GM12872 (cell line): ENCODE measurements at regions not wholly inside any gene's neighbourhood (a gene's known extent, or its start where the extent isn't known, plus 50 kb on each side); places are given as distances from the start of the nearest gene placed in this dataset.

Experiments used
- TF ChIP-seq, protein P1 (sequence below): IDR thresholded peaks from 3 replicates; pipeline ENCODE4 v1.5.1; 2011; ENCODE audit warnings: low read depth, mild to moderate bottlenecking, low read length, moderate library complexity; ENCODE audit not compliant: insufficient read depth

DNA sequence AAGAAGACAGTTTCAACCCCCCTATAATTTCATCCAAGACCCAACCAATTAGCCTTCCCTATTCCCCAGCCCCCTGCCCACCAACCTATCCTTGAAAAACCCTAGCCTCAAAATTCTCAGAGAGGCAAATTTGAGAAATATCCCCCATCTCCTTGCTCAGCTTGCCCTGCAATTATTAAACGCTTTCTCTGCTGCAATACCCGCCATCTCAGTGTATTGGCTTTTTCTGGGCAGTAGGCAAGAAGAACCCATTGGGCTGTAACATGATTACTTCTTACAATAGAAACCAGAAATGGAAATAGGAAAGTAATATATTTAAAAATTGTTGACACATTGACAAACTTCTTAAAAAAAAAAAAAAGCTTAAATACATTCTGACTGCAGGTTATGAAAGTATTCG is 140.6 kb upstream of the CCDC150 start:
- TF ChIP-seq, protein P1, sequence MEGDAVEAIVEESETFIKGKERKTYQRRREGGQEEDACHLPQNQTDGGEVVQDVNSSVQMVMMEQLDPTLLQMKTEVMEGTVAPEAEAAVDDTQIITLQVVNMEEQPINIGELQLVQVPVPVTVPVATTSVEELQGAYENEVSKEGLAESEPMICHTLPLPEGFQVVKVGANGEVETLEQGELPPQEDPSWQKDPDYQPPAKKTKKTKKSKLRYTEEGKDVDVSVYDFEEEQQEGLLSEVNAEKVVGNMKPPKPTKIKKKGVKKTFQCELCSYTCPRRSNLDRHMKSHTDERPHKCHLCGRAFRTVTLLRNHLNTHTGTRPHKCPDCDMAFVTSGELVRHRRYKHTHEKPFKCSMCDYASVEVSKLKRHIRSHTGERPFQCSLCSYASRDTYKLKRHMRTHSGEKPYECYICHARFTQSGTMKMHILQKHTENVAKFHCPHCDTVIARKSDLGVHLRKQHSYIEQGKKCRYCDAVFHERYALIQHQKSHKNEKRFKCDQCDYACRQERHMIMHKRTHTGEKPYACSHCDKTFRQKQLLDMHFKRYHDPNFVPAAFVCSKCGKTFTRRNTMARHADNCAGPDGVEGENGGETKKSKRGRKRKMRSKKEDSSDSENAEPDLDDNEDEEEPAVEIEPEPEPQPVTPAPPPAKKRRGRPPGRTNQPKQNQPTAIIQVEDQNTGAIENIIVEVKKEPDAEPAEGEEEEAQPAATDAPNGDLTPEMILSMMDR = no peak

DNA sequence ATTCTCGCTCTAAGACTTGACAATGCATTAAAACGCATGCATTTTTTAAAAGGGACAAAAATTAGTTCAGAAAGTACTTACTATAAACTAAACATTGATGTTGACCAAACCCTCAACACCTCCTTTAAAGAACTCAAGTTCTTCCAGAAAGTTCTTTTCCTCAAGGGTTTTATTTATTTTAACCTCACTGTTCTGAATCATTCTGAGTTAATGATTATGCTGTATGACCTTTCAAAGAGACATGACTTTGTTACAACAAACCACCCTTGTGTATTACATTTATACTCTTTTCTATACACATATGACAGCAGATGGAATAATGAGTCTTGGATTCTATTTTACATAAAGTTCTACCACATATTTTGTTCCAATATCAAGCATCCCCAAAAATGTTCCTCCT is 139.8 kb upstream of the CCDC150 start:
- TF ChIP-seq, protein P1 = no peak

- TF ChIP-seq, protein P1 = no peak
Observed at GRCh38 chr2:196500686-196501431, 138.7 kb upstream of the CCDC150 start.

- TF ChIP-seq, protein P1 = no peak
Observed at GRCh38 chr2:196501836-196502235, 137.7 kb upstream of the CCDC150 start.

- TF ChIP-seq, protein P1 = no peak
Observed at GRCh38 chr2:196502386-196502785, 137.1 kb upstream of the CCDC150 start.

DNA sequence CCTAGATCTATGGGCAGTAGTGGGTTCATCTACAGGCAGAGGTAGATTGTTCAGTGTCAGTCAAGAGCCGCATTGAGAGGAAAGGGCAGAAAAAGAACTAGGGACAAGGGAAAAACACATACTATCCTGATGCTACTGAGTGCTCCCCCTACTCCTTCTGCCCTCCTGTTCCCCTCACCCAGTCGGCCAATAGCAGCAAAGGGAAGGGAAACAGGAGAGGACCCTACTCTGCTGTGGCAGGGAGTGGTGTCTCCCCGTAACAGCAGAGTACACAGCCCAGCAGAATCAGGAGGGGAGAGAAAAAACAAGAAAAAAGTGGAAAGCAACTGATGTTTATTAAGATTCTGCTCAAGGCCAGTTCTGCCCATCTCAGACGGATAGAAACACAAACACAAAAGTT is 136.1 kb upstream of the CCDC150 start:
- TF ChIP-seq, protein P1 = no peak

DNA sequence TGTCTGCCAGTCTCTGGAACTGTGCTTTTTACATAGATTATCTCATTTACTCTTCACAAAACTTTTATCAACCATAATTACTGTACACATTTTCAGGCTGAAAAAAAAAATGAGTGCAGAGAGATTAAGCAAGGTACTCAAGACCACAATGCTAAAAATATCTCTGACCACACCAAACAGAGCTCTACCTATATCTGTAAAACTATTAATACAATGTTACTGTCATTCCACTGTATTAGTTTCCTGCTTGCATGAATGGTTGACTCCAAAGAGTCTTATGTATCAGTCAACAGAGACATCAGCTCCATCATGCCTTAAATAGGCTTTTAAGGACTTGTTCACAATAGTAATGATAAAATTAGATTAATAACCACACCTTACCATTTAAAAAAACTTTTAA is 134.7 kb upstream of the CCDC150 start:
- TF ChIP-seq, protein P1 = no peak

- TF ChIP-seq, protein P1 = no peak
Observed at GRCh38 chr2:196510246-196510645, 129.3 kb upstream of the CCDC150 start.
